ENCODE measurements at regions not wholly inside any gene's neighbourhood (a gene's known extent, or its start where the extent isn't known, plus 50 kb on each side); places are given as distances from the start of the nearest gene placed in this dataset.

GRCh38 chr18:29560270-29560669 lies 1383.3 kb upstream of the CDH2 start:
- no peak for TF ChIP-seq CTCF (IDR thresholded peaks at IDR 0.05)
- no peak for TF ChIP-seq EZH2phosphoT487 (IDR thresholded peaks at IDR 0.05)
- TF ChIP-seq EZH2 (IDR thresholded peaks at IDR 0.05): no peak
